GM19035 (cell line): ENCODE measurements at regions not wholly inside any gene's neighbourhood (a gene's known extent, or its start where the extent isn't known, plus 50 kb on each side); places are given as distances from the start of the nearest gene placed in this dataset.
"Not testable (repeated sequence)": the region's sequence is repeated elsewhere in the genome, so short reads cannot be mapped to it uniquely, and the experiment has no call there.

ENCODE experiments used
- ATAC-seq: cut with Tn5 transposase; IDR thresholded peaks from one replicate; pipeline ENCODE4 v1.9.1; 2021; ENCODE audit not compliant: unreplicated experiment

DNA sequence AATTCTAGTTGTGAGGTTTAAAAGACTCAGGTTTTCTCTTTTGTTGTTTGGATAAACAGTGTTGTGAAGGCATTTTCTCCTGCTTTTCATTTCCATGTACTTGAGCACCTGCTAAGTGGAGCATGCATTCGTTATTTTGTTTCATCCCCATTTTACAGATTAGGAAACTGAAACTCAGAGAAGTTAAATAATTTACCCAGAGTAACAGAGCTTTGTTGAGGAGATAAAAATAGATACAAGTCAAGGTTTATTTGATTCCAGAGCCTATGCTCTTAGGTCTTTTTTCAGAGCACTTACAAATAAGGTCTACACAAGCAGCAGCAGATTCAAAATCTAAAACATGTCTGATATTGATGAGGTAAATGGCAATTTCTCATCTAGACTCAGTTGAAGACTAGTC lies 254.7 kb upstream of the PTBP2 start:
- no peak for ATAC-seq

DNA sequence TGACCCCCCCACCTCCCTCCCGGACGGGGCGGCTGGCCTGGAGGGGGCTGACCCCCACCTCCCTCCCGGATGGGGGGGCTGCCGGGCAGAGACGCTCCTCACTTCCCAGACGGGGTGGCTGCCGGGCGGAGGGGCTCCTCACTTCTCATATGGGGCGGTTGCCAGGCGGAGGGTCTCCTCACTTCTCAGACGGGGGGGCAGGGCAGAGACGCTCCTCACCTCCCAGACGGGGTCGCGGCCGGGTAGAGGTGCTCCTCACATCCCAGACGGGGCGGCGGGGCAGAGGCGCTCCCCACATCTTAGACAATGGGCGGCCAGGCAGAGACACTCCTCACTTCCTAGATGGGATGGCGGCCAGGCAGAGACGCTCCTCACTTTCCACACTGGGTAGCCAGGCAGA lies 251.9 kb upstream of the PTBP2 start:
- not testable (repeated sequence) for ATAC-seq

DNA sequence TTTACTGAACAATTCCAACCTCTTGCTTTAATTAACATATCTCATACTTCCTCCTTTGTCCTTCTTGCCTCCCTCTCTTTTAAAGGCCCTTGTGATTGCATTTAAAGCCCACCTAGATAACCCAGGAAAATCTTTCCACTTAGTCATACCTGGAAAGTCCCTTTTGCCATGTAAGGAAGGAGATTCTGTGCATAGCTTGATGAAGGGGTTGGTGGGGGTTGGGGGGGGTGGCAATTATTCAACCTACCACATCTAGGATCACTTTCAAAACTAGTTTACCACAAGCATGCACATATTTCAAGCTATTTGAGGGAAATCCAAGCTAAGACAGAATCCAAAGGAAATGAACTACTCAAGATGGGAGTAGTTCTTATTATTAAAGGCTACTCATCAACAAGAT lies 249.1 kb upstream of the PTBP2 start:
- ATAC-seq: no peak

DNA sequence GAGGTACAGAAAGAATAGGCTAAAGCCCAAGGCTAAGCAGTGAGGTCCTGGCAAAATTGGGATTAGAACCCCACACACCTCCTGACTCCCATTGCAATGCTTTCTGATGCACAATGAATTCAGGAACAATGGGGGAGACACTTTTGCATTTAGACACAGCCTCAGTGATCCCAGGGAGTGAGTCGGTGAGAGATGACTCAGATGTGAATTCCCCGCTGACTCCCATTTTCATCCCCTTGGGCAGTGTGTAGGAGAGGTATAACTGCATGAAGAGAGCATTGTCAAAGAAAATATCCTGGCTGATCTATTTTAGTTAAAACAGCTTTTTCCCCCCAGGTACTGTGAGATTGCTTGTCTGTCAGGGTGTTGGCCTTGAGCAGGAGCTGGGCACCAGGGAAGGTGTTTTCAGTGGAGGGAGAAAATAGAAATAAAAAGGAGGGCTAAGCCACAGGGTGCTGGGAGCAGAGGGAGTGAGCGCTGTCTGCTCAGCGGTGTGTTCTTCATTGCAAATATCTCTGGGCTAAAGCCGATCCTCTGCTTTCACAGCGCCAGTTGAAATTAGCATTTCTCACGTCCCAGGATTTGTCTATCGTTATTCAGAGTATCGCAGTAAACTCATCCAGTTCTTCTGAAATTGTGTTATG lies 247.7 kb upstream of the PTBP2 start:
- ATAC-seq: no peak

DNA sequence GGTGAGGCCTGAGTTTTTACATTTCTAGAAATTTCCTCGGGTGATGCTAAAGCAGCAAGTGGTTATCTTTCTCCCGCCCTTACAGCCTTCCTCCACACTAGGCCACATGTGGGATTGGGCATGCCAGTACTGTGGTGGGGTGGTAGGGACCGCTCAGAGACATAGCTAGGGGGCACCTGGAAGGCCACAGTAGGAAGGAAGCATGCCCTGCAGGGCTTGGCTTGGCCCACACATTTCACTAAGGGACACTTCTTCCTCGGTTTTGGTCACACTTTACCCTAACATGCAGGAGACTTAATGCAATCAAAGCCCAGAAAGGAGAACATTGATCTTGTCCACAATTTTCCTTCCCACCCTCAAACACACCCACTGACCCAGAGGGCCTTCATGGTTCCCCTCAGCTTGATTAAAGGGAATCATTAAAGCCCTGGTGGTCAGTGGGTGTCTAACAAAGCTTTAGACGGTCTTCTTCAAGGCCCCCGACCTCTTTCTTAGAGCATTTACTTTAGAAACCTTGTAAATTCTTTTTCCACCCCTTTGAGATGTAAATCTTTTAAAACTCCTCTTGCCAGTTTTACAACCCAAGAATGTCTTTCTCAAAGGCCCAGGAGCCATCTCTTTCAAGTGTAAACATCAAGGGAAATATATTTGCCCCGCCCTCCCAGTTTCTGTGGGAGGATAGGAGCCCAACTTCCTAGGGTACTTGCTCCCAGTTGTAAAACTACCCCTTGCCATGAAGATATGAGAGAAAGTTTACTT lies 246.4 kb upstream of the PTBP2 start:
- no peak for ATAC-seq

DNA sequence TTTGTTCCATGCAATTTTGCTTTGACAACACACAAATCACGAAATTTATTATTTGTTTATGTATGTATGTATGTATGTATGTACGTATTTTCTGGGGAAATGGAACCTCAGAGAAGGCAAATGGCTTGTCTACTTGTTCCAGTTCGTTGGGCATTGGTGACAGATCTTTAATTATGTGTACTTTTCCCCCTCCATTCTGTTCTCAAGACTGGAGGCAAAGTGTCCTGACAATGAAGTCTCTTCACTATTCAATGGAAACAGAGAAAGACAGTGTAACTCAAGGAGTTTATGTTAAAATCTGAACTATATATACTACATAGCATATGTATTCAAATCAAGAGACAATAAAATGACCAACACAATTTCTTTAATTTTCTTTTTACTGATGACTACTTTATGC lies 245.7 kb upstream of the PTBP2 start:
- ATAC-seq: no peak

DNA sequence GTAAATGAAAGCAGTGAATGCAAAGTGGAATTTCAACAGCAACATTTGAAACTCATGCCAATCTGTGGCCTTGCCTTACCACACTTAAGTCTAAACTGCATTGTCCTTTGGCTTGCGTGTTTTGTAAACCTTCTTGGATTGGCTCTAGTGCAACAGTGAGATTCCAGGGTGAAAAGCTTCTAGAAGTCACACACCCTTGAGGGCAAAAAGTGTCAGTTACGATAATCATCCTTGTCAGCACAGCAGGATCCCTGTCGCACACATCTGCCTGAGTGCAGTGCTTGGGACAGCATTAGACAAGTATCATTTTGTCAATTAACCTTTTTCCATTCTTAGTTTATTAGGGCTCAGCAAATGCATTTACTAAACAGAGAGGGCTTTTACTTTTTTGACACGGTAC lies 243.4 kb upstream of the PTBP2 start:
- no peak for ATAC-seq

DNA sequence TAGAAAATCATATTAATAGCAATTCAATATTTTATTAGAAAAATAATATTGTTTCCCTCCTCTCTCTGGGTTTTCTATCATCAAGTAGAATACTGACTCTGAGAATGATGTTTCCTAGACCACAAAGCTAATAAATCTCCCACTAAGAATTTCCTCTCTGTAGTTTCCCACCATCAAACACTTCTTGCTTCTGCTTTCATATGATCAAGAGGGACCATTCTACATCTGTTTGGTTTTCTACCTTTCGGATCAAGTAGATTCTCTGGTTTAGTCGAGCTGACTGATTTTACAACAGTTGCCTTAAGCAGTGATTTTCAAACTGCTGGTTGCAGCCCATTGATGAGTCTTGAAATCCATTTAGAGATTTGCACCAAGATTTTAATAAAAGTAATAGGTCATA lies 240.2 kb upstream of the PTBP2 start:
- no peak for ATAC-seq

DNA sequence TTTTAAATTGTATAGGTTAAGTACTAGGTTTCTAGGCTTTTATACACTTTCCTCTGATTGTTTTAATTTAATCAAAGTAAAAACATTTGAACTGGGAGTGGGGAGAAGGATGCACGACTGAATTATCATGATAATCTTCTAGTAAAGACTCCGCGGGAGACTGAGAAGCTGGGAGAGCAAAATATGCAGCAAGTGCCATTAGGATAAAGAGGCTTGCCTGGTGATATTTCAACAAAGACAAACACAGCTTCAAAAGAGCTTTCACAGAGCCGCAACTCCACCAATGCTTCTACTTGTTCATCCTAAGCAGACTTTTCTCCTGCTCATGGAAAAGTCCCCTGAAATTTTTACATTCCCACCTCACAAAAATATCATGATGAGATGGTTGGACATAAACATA lies 239.0 kb upstream of the PTBP2 start:
- no peak for ATAC-seq

DNA sequence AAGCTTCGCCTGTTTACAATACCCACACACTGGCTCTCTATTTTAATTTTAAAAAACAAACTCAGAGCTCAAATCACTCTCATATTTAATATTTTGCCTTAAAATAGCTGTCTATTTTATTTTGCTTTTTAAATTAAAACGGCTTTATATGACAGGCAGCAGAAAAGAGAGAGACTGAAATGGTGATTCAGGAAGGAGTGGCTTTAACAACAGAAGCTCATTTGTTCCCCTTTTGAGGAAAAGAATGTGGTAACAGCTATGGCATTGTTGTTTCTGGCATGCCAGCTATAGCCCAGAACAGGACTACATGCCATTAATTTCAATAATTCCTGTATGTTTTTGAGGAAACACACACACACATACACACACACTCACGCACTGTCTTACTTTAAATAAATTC lies 234.2 kb upstream of the PTBP2 start:
- no peak for ATAC-seq

DNA sequence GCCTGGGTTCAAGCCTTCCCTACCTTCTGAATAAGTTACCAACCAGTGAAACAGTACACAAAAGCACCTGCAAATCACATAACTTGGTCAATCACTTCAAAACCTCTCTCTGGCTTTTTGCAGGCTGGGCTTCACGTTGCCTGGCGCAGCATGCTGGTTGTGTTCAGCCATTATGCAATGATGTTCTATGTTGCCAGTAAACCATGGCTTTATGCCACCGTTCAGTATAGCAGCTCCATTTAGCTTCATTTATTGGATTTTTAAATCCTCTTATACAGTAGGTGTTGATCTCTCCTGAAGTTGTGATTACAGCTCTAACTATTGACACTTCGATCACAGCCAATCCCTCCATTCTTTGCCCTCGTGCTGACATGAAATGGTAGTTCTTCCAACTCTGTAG lies 233.6 kb upstream of the PTBP2 start:
- no peak for ATAC-seq

DNA sequence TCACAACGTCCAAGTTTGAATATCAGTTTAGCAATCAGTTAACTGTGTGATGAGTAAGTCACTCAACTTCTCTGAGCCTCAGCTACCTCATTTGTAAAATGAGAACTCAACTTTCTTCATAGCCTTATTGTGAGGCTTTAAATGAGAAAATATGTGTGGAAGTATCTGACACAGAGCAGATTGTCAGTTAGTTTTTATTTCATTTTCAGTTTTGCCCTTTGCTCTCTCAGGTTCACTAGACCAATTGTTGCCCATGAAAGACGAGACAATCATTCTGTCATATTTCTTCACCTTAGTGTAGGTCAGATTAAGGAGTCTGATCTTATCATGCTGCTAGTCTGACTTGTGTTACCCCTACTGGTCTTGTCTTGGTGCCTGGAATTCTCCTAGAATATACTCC lies 232.8 kb upstream of the PTBP2 start:
- ATAC-seq: peak; percentile 76

DNA sequence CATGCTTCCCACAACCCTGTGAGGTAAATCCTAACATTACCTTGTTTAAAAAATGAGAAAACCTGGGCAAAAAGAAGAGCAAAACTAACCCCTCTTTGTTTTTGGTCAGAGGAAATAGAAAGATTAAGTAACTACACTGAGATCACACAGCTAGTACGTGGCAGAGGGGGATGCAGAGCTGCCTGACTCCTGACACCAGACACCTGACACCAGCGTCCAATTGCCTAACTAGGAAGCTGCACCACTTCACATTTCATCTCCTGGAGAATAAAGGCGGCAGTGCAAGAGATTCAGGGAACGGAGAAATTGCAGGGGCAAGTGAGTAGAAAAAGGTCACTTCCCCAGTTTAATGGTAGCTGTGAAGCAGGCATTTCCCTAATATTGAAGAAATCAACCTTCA lies 229.3 kb upstream of the PTBP2 start:
- no peak for ATAC-seq

DNA sequence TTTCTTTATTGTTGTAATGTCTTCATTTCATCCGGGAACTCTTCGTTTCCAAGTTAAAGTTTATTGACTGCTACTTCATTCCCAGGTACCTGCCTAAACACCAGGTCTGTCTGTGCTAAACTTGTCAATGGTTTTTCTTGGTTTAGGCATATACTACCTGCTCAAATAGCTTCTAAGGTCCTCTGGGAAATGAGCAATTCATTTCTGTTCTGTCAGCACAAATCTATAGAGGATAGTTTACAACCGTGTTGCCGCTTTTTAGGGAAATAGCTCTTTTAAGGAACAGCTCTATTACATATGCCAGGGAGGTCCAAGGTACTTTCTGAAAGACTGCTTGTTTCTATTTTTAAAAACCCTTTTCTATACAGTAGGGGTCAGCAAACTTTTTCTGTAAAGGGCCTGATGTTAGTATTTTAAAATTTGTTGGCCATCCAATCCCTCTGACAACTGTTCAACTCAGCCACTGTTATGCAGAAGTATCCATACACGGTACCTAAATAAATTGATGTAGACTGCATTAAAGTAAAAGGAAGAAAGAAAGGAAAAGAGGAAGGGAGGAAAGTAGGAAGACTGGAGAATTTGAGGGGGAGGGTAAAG lies 222.7 kb upstream of the PTBP2 start:
- no peak for ATAC-seq

DNA sequence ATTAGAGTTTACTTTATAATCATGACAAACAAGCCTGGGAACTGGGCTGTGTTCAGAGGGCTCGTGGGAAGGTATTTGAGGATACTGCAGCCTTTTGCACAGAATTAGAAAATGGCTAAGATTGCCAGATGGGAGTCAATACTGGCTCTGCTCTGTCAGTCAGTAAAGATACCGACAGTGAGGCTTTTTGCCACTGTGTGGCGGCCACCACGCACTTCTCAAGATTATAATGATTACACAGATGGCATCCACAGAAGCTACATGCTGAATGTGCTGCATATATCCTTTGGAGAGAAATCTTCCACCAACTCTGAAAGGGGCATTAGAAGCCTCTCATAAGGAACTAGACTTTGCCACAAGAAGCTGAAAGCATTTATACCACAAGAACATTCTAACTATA lies 213.4 kb upstream of the PTBP2 start:
- ATAC-seq: no peak

DNA sequence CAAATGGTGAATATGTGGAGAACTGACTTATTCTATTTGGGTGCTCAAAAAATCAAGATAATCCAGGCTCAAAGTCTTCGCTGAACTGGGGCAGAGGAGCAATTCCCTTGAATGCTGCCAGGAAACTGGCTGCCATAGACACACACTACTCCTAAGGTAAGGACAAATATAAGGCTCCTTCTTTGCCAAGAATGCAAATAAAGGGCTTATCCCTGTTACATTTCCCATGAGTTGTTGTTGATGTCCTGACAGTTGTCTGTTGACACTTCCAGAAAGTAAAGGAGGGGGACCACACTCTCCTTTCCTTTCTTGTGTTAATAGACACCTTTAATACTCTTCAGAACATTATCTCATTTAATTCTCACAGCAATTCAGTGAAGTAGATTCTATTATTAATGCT lies 212.2 kb upstream of the PTBP2 start:
- no peak for ATAC-seq

DNA sequence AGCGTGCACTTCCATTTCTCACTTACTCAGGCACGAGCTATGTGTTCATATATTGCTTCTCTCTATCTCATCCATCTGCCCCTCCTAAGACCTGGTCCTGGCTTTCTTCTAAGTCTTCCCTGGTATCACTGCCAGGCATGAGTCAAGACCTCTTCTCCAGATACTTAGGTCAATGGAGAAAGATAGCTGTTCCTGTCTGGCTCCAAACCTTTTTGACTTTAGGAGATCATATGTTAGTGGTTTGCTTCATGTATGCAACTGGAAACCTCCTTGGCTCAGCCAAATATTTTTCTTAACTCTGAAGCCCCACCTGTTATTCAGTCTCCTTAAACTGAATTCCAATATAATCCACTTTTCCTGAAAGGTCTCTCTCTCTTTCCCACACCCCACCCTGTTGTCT lies 211.6 kb upstream of the PTBP2 start:
- no peak for ATAC-seq

DNA sequence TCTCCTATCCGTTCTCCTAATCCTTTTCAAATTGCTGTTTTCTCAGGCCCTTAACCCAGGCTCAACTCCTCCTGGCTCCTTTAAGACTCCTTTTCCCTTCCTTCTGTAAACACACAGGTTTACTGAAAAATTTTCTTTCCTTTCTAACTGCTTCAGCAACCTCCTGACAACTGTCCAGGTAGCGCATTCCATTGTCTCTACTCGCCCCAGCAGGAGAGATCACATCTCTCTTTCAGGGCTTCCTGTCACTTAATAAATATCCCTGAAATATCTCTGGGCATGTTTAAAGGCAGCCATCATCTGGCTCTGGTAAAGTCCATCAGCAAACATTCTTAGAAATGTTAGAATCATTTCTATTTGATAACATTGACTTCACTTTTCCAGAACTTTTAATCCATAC lies 211.2 kb upstream of the PTBP2 start:
- ATAC-seq: no peak

DNA sequence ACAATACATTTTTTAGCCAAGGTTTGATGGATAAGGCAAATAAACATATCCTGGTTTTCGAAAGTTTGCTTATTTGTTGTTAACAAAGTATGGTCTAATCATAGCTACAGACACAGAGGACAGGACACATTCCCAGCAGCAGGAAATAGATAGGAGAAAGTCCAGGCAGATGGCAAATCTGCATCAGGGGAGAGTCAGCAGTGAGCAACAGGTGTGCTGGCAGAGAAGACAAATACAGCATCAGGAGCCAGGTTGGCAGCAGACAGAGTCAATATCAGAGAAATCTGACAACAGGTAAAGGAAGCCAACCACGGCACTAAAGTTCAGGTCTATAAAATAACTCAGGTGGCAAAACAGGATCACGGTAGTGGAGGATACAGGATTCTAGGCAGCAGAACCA lies 210.7 kb upstream of the PTBP2 start:
- ATAC-seq: no peak

DNA sequence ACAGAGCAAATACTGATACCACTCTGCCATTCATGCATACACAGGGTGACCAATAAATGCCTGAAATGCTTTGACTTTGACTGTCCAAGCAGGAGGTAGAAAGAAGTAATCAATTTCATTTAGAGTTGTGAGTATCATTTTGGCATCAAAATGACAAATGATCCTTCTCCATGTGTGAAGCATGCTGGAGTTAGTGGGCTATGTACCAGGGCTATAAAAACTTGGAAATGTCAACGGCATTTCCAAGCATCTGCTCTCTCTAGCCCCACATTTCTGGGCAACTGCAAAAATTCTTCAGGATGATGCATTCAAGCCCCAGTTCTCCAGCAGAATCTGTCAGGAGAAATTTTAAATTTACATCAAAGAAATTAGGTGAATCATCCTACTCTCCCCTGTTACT lies 208.4 kb upstream of the PTBP2 start:
- ATAC-seq: no peak

DNA sequence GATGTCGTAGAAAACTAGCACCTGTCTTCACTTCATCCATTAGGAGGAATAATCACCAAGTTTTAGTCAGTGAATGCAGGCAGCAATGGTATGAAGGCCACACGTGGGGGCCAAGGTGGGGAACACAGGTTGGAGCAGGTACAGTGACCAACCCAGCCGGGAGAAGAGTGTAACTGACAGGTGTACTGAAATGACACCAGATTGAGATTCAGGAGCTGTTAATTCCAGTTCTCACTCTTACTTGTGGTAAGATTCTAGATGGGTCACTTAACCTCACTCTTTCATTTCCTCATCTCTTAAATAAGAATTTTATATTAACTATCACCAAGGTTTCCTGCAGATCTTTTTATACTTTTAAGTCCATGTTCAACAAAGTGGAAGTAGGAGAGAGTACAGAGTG lies 206.2 kb upstream of the PTBP2 start:
- ATAC-seq: peak; percentile 80

DNA sequence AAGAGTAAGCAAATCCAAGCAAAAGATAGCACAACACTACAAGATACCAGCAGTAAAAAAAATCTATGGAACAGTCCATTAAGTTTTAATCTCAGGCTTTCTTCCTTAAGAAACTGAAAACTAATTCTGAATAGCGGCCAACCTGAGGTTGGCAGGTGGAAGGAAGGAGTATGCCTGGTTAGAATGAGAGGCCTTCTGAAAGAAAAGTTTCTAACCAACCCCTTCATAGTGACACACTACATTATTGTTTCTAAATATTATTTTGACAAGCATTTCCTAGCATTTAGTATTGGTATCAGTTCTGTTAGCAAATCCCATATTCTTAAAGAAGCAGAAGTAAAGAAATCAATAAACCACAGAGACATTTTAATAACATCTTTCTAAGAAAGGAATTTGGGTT lies 205.7 kb upstream of the PTBP2 start:
- ATAC-seq: no peak
